Keratinocyte (primary cell): ENCODE measurements at regions not wholly inside any gene's neighbourhood (a gene's known extent, or its start where the extent isn't known, plus 50 kb on each side); places are given as distances from the start of the nearest gene placed in this dataset.

ENCODE experiments used
- DNase-seq: peaks from one replicate; pipeline ENCODE4 v3.0.0-alpha.2; 2011; ENCODE audit warnings: low read depth, missing footprints, low spot score
- FAIRE-seq: peaks from 2 replicates; lab custom pipeline; 2011; peaks lifted over from hg19 to GRCh38; lab: Jason Lieb, UNC
- H2AFZ ChIP-seq: 2 replicates; pipeline ENCODE4 v1.6.0; 2012; ENCODE audit warnings: low read length, control low read depth, inconsistent platforms; ENCODE audit not compliant: control insufficient read depth
- H3K27ac ChIP-seq: 2 replicates; pipeline ENCODE4 v1.5.1; 2011; ENCODE audit warnings: low read length; ENCODE audit not compliant: control insufficient read depth, insufficient read depth
- H3K27me3 ChIP-seq: 3 replicates; pipeline ENCODE4 v1.6.0; 2011; ENCODE audit warnings: low read length; ENCODE audit not compliant: control insufficient read depth, insufficient read depth; ENCODE audit errors: extremely low read depth
- H3K36me3 ChIP-seq, 2 experiments: 2 replicates in 1 of 2; 3 replicates in 1 of 2; pipeline ENCODE4 v1.5.1; 2011; ENCODE audit warnings: low read length in 2 of 2, mild to moderate bottlenecking in 1 of 2; ENCODE audit not compliant: control insufficient read depth in 2 of 2, insufficient read depth in 2 of 2; ENCODE audit errors: extremely low read depth in 1 of 2
- H3K4me1 ChIP-seq: 3 replicates; pipeline ENCODE4 v1.5.1; 2011; ENCODE audit warnings: low read length; ENCODE audit not compliant: control insufficient read depth, insufficient read depth; ENCODE audit errors: extremely low read depth
- H3K4me2 ChIP-seq: 3 replicates; pipeline ENCODE4 v1.6.0; 2011; ENCODE audit warnings: low read depth, low read length; ENCODE audit not compliant: control insufficient read depth, insufficient read depth; ENCODE audit errors: extremely low read depth
- H3K4me3 ChIP-seq, 3 experiments: fragments of 200-600 bp in 1 of 3; sonication (generic) in 1 of 3; 2 replicates in 2 of 3; 3 replicates in 1 of 3; pipeline ENCODE4 v1.5.1; 2011 to 2016; ENCODE audit warnings: low read length in 3 of 3, mild to moderate bottlenecking in 3 of 3, control low read depth in 2 of 3, inconsistent platforms in 1 of 3, low read depth in 1 of 3, mixed read lengths in 1 of 3, mixed run types in 1 of 3, moderate library complexity in 1 of 3; ENCODE audit not compliant: control insufficient read depth in 2 of 3, insufficient read depth in 2 of 3; ENCODE audit errors: extremely low read depth in 1 of 3
- H3K79me2 ChIP-seq: 2 replicates; pipeline ENCODE4 v1.6.0; 2012; ENCODE audit warnings: low read length; ENCODE audit not compliant: control insufficient read depth, insufficient read depth
- H3K9ac ChIP-seq: 3 replicates; pipeline ENCODE4 v1.6.0; 2011; ENCODE audit warnings: low read length; ENCODE audit not compliant: control insufficient read depth, insufficient read depth; ENCODE audit errors: extremely low read depth
- H3K9me1 ChIP-seq: 3 replicates; pipeline ENCODE4 v1.6.0; 2011; ENCODE audit warnings: low read length; ENCODE audit not compliant: control insufficient read depth, insufficient read depth; ENCODE audit errors: extremely low read depth
- H3K9me3 ChIP-seq: 2 replicates; pipeline ENCODE4 v1.5.1; 2012; ENCODE audit warnings: low read depth, low read length; ENCODE audit not compliant: control insufficient read depth
- H4K20me1 ChIP-seq: 3 replicates; pipeline ENCODE4 v1.6.0; 2011; ENCODE audit warnings: low read length; ENCODE audit not compliant: control insufficient read depth, insufficient read depth; ENCODE audit errors: extremely low read depth
- EZH2 ChIP-seq: IDR thresholded peaks from one replicate; pipeline ENCODE4 v1.6.1; 2012; ENCODE audit warnings: inconsistent platforms, mild to moderate bottlenecking, low read length, moderate library complexity
- dilution Hi-C: fragments of 300-500 bp; cut with MboI; formaldehyde crosslinking; loops from one replicate; pipeline ENCODE4 v1.7.0; 2020; ENCODE audit warnings: low sequenced_read_pairs; ENCODE audit not compliant: extremely low pct_ligation_motif_present
- TF ChIP-seq, protein P1 (sequence below), 3 experiments: IDR thresholded peaks in 1 of 3; conservative IDR thresholded peaks in 1 of 3; optimal IDR thresholded peaks in 1 of 3; 2 replicates in 2 of 3; 3 replicates in 1 of 3; pipeline versions ENCODE3 to v1.5.1; 2011; ENCODE audit warnings: low read length in 3 of 3, mild to moderate bottlenecking in 3 of 3, moderate library complexity in 2 of 3, control low read depth in 1 of 3, inconsistent platforms in 1 of 3; ENCODE audit not compliant: insufficient read depth in 2 of 3; ENCODE audit errors: extremely low read depth in 1 of 3

DNA sequence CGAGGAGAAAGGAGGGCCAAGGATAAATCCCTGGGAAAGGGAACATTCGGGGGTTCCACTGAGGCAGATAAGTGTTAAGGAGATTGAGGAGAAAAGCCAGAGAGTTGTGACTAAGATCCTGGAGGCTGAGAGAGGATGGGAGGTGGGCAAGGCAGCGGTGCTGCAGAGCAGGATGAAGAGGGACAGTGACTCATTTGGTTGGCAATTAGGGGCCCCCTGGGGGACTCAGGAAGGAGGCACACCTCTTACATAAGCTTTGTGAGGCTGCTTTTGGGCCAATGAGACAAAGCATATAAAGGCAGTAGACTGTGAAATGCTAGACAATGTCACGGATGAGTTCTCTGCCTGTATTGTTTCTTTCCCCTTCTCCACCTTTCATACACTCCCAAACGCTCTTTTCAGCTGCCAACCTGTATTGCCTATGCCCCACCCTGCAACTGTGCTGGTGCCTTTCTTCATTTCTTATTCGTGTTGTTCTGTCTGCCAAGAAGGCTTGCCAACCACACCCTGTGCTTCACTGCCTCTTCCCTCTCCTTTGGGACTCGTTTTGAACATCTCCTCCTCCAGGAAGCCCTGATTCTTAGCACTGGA lies 246.8 kb upstream of the KIRREL3 start:
- Histone ChIP-seq H3K36me3 (no peaks in the 10 kb centered on the region), H4K20me1 (no peaks in the 10 kb centered on the region), H3K27ac (no peak overlapping the region), H3K27me3 (no peaks in the 10 kb centered on the region), H3K4me2 (no peak overlapping the region), H3K9ac (no peak overlapping the region), H3K79me2 (no peaks in the 10 kb centered on the region), H3K9me1 (no peaks in the 10 kb centered on the region), H3K4me1 (no peaks in the 10 kb centered on the region), H2AFZ (no peak overlapping the region), H3K4me3 (no peak overlapping the region), H3K9me3 (no peaks in the 10 kb centered on the region)
- TF ChIP-seq, protein P1, sequence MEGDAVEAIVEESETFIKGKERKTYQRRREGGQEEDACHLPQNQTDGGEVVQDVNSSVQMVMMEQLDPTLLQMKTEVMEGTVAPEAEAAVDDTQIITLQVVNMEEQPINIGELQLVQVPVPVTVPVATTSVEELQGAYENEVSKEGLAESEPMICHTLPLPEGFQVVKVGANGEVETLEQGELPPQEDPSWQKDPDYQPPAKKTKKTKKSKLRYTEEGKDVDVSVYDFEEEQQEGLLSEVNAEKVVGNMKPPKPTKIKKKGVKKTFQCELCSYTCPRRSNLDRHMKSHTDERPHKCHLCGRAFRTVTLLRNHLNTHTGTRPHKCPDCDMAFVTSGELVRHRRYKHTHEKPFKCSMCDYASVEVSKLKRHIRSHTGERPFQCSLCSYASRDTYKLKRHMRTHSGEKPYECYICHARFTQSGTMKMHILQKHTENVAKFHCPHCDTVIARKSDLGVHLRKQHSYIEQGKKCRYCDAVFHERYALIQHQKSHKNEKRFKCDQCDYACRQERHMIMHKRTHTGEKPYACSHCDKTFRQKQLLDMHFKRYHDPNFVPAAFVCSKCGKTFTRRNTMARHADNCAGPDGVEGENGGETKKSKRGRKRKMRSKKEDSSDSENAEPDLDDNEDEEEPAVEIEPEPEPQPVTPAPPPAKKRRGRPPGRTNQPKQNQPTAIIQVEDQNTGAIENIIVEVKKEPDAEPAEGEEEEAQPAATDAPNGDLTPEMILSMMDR (optimal IDR thresholded peaks at IDR 0.05 in 1 of 3, IDR thresholded peaks at IDR 0.05 in 1 of 3, conservative IDR thresholded peaks at IDR 0.05 in 1 of 3; ENCODE audit: extremely low read depth in 1 of 3, insufficient read depth in 2 of 3, low read length in 3 of 3), result no peak
- no peak for TF ChIP-seq EZH2
- dilution Hi-C loops, result no loop called here
- FAIRE-seq (no peak), DNase-seq (no peak)

GRCh38 chr11:127242676-127243075 lies 242.1 kb upstream of the KIRREL3 start:
- H3K36me3 ChIP-seq, result no peaks in the 10 kb centered on the region
- no peaks in the 10 kb centered on the region for H3K79me2 ChIP-seq
- TF ChIP-seq, protein P1 (optimal IDR thresholded peaks at IDR 0.05 in 1 of 3, IDR thresholded peaks at IDR 0.05 in 1 of 3, conservative IDR thresholded peaks at IDR 0.05 in 1 of 3; ENCODE audit: extremely low read depth in 1 of 3, insufficient read depth in 2 of 3, low read length in 3 of 3), result no peak
- TF ChIP-seq EZH2, result no peak
- H3K4me1 ChIP-seq, result peaks cover 9% of the 10 kb centered on the region
- no peak overlapping the region for H2AFZ ChIP-seq
- H3K9me1 ChIP-seq, result no peaks in the 10 kb centered on the region
- H4K20me1 ChIP-seq, result no peaks in the 10 kb centered on the region
- no peaks in the 10 kb centered on the region for H3K27me3 ChIP-seq
- no peaks in the 10 kb centered on the region for H3K9me3 ChIP-seq
- FAIRE-seq (no peak), DNase-seq (no peak)
- dilution Hi-C loops, result no loop called here
- no peak overlapping the region for H3K4me2 ChIP-seq
- H3K4me3 ChIP-seq, result no peak overlapping the region
- no peak overlapping the region for H3K27ac ChIP-seq
- no peak overlapping the region for H3K9ac ChIP-seq
